ENCODE measurements at regions not wholly inside any gene's neighbourhood (a gene's known extent, or its start where the extent isn't known, plus 50 kb on each side); places are given as distances from the start of the nearest gene placed in this dataset.
"Not testable (repeated sequence)": the region's sequence is repeated elsewhere in the genome, so short reads cannot be mapped to it uniquely, and the experiment has no call there.

GRCh38 chr2:194367390-194367789 is 1289.6 kb upstream of the SLC39A10 start:
- not testable (repeated sequence) for H3K79me2 ChIP-seq (ENCODE audit: control insufficient read depth, insufficient read depth, low read length, poor library complexity); H2BK5ac ChIP-seq (ENCODE audit: low read depth, low read length, poor library complexity); H3K4me2 ChIP-seq (ENCODE audit: low read length); H4K91ac ChIP-seq (ENCODE audit: low read depth, low read length); H3K14ac ChIP-seq (ENCODE audit: low read length); H2AK5ac ChIP-seq (ENCODE audit: low read length); DNase-seq; H3K27me3 ChIP-seq (ENCODE audit: insufficient read depth, low read length); H2AFZ ChIP-seq (ENCODE audit: insufficient read depth, low read length, poor library complexity); H3K27ac ChIP-seq (ENCODE audit: low read depth, low read length); H3K79me1 ChIP-seq (ENCODE audit: low read length); H3K23ac ChIP-seq (ENCODE audit: low read length); H3K36me3 ChIP-seq (ENCODE audit: control insufficient read depth in 1 of 2, insufficient read depth in 2 of 2, low read length in 2 of 2); H3K4me3 ChIP-seq (ENCODE audit: low read depth, low read length); H3K4me1 ChIP-seq (ENCODE audit: control insufficient read depth in 1 of 2, insufficient read depth in 2 of 2, low read length in 2 of 2); H2BK12ac ChIP-seq (ENCODE audit: low read length); H4K12ac ChIP-seq (ENCODE audit: low read depth, low read length); H3K9me3 ChIP-seq (ENCODE audit: insufficient read depth, low read depth, low read length); H3K4ac ChIP-seq (ENCODE audit: low read depth, low read length); H4K8ac ChIP-seq (ENCODE audit: low read depth, low read length); H3K9ac ChIP-seq (ENCODE audit: low read length); H3K18ac ChIP-seq (ENCODE audit: low read length); H2BK120ac ChIP-seq (ENCODE audit: insufficient read depth, low read length, poor library complexity)
- no CpG with 5 or more reads among the region's 3 CpGs for WGBS (ENCODE audit: extremely low coverage, insufficient coverage, insufficient read length)

GRCh38 chr2:194363878-194364277 is 1293.1 kb upstream of the SLC39A10 start:
- no peak overlapping the region for H3K4me2 ChIP-seq (ENCODE audit: low read length)
- no peak overlapping the region for H3K23ac ChIP-seq (ENCODE audit: low read length)
- H3K4me3 ChIP-seq (ENCODE audit: low read depth, low read length): no peak overlapping the region
- no peak overlapping the region for H4K91ac ChIP-seq (ENCODE audit: low read depth, low read length)
- WGBS (ENCODE audit: extremely low coverage, insufficient coverage, insufficient read length): no CpG with 5 or more reads among the region's 2 CpGs
- no peak overlapping the region for H3K14ac ChIP-seq (ENCODE audit: low read length)
- H3K4me1 ChIP-seq (ENCODE audit: control insufficient read depth in 1 of 2, insufficient read depth in 2 of 2, low read length in 2 of 2): no peaks in the 10 kb centered on the region
- H3K27me3 ChIP-seq (ENCODE audit: insufficient read depth, low read length): no peaks in the 10 kb centered on the region
- no peak overlapping the region for H3K27ac ChIP-seq (ENCODE audit: low read depth, low read length)
- H2AK5ac ChIP-seq (ENCODE audit: low read length): no peak overlapping the region
- no peaks in the 10 kb centered on the region for H3K79me1 ChIP-seq (ENCODE audit: low read length)
- H2BK120ac ChIP-seq (ENCODE audit: insufficient read depth, low read length, poor library complexity): no peak overlapping the region
- H2BK5ac ChIP-seq (ENCODE audit: low read depth, low read length, poor library complexity): no peak overlapping the region
- no peak overlapping the region for H3K18ac ChIP-seq (ENCODE audit: low read length)
- no peaks in the 10 kb centered on the region for H3K9me3 ChIP-seq (ENCODE audit: insufficient read depth, low read depth, low read length)
- H2AFZ ChIP-seq (ENCODE audit: insufficient read depth, low read length, poor library complexity): no peak overlapping the region
- H3K36me3 ChIP-seq (ENCODE audit: control insufficient read depth in 1 of 2, insufficient read depth in 2 of 2, low read length in 2 of 2): no peaks in the 10 kb centered on the region
- no peak overlapping the region for H4K12ac ChIP-seq (ENCODE audit: low read depth, low read length)
- no peak overlapping the region for H2BK12ac ChIP-seq (ENCODE audit: low read length)
- H4K8ac ChIP-seq (ENCODE audit: low read depth, low read length): no peak overlapping the region
- no peak overlapping the region for H3K9ac ChIP-seq (ENCODE audit: low read length)
- H3K79me2 ChIP-seq (ENCODE audit: control insufficient read depth, insufficient read depth, low read length, poor library complexity): no peaks in the 10 kb centered on the region
- H3K4ac ChIP-seq (ENCODE audit: low read depth, low read length): no peak overlapping the region
- DNase-seq: no peak

- H3K4me3 ChIP-seq (ENCODE audit: low read depth, low read length): no peak overlapping the region
- no peak overlapping the region for H3K18ac ChIP-seq (ENCODE audit: low read length)
- H2BK12ac ChIP-seq (ENCODE audit: low read length): no peak overlapping the region
- no peak overlapping the region for H2BK5ac ChIP-seq (ENCODE audit: low read depth, low read length, poor library complexity)
- H3K27me3 ChIP-seq (ENCODE audit: insufficient read depth, low read length): no peaks in the 10 kb centered on the region
- no peaks in the 10 kb centered on the region for H3K79me1 ChIP-seq (ENCODE audit: low read length)
- H3K27ac ChIP-seq (ENCODE audit: low read depth, low read length): no peak overlapping the region
- no peaks in the 10 kb centered on the region for H3K36me3 ChIP-seq (ENCODE audit: control insufficient read depth in 1 of 2, insufficient read depth in 2 of 2, low read length in 2 of 2)
- H2AK5ac ChIP-seq (ENCODE audit: low read length): no peak overlapping the region
- DNase-seq: no peak
- no peak overlapping the region for H3K9ac ChIP-seq (ENCODE audit: low read length)
- H4K12ac ChIP-seq (ENCODE audit: low read depth, low read length): no peak overlapping the region
- H3K9me3 ChIP-seq (ENCODE audit: insufficient read depth, low read depth, low read length): no peaks in the 10 kb centered on the region
- no peak overlapping the region for H4K8ac ChIP-seq (ENCODE audit: low read depth, low read length)
- no peak overlapping the region for H3K4ac ChIP-seq (ENCODE audit: low read depth, low read length)
- H3K14ac ChIP-seq (ENCODE audit: low read length): no peak overlapping the region
- H2AFZ ChIP-seq (ENCODE audit: insufficient read depth, low read length, poor library complexity): no peak overlapping the region
- H4K91ac ChIP-seq (ENCODE audit: low read depth, low read length): no peak overlapping the region
- H3K79me2 ChIP-seq (ENCODE audit: control insufficient read depth, insufficient read depth, low read length, poor library complexity): no peaks in the 10 kb centered on the region
- H2BK120ac ChIP-seq (ENCODE audit: insufficient read depth, low read length, poor library complexity): no peak overlapping the region
- H3K4me2 ChIP-seq (ENCODE audit: low read length): no peak overlapping the region
- no peak overlapping the region for H3K23ac ChIP-seq (ENCODE audit: low read length)
- no peaks in the 10 kb centered on the region for H3K4me1 ChIP-seq (ENCODE audit: control insufficient read depth in 1 of 2, insufficient read depth in 2 of 2, low read length in 2 of 2)
Observed at GRCh38 chr2:194363295-194363694, 1293.7 kb upstream of the SLC39A10 start.

GRCh38 chr2:194352505-194352904 is 1304.5 kb upstream of the SLC39A10 start:
- no peak overlapping the region for H4K8ac ChIP-seq (ENCODE audit: low read depth, low read length)
- no peak overlapping the region for H2BK120ac ChIP-seq (ENCODE audit: insufficient read depth, low read length, poor library complexity)
- H3K79me1 ChIP-seq (ENCODE audit: low read length): no peaks in the 10 kb centered on the region
- H3K36me3 ChIP-seq (ENCODE audit: control insufficient read depth in 1 of 2, insufficient read depth in 2 of 2, low read length in 2 of 2): no peaks in the 10 kb centered on the region
- H3K4ac ChIP-seq (ENCODE audit: low read depth, low read length): no peak overlapping the region
- no peak overlapping the region for H3K9ac ChIP-seq (ENCODE audit: low read length)
- no peak overlapping the region for H3K23ac ChIP-seq (ENCODE audit: low read length)
- H2BK12ac ChIP-seq (ENCODE audit: low read length): no peak overlapping the region
- no peaks in the 10 kb centered on the region for H3K79me2 ChIP-seq (ENCODE audit: control insufficient read depth, insufficient read depth, low read length, poor library complexity)
- H3K4me2 ChIP-seq (ENCODE audit: low read length): no peak overlapping the region
- no CpG with 5 or more reads among the region's 1 CpG for WGBS (ENCODE audit: extremely low coverage, insufficient coverage, insufficient read length)
- DNase-seq: no peak
- H2AFZ ChIP-seq (ENCODE audit: insufficient read depth, low read length, poor library complexity): no peak overlapping the region
- no peak overlapping the region for H2AK5ac ChIP-seq (ENCODE audit: low read length)
- no peak overlapping the region for H4K12ac ChIP-seq (ENCODE audit: low read depth, low read length)
- no peak overlapping the region for H3K27ac ChIP-seq (ENCODE audit: low read depth, low read length)
- H3K4me1 ChIP-seq (ENCODE audit: control insufficient read depth in 1 of 2, insufficient read depth in 2 of 2, low read length in 2 of 2): no peaks in the 10 kb centered on the region
- H3K9me3 ChIP-seq (ENCODE audit: insufficient read depth, low read depth, low read length): no peaks in the 10 kb centered on the region
- no peaks in the 10 kb centered on the region for H3K27me3 ChIP-seq (ENCODE audit: insufficient read depth, low read length)
- no peak overlapping the region for H2BK5ac ChIP-seq (ENCODE audit: low read depth, low read length, poor library complexity)
- no peak overlapping the region for H4K91ac ChIP-seq (ENCODE audit: low read depth, low read length)
- H3K14ac ChIP-seq (ENCODE audit: low read length): no peak overlapping the region
- no peak overlapping the region for H3K18ac ChIP-seq (ENCODE audit: low read length)
- H3K4me3 ChIP-seq (ENCODE audit: low read depth, low read length): no peak overlapping the region

GRCh38 chr2:194346193-194346592 is 1310.8 kb upstream of the SLC39A10 start:
- H3K9ac ChIP-seq (ENCODE audit: low read length): no peak overlapping the region
- no peak overlapping the region for H3K4me2 ChIP-seq (ENCODE audit: low read length)
- H3K4me1 ChIP-seq (ENCODE audit: control insufficient read depth in 1 of 2, insufficient read depth in 2 of 2, low read length in 2 of 2): no peaks in the 10 kb centered on the region
- H3K36me3 ChIP-seq (ENCODE audit: control insufficient read depth in 1 of 2, insufficient read depth in 2 of 2, low read length in 2 of 2): no peaks in the 10 kb centered on the region
- H2AK5ac ChIP-seq (ENCODE audit: low read length): no peak overlapping the region
- no peaks in the 10 kb centered on the region for H3K9me3 ChIP-seq (ENCODE audit: insufficient read depth, low read depth, low read length)
- no peak overlapping the region for H2BK5ac ChIP-seq (ENCODE audit: low read depth, low read length, poor library complexity)
- no peak overlapping the region for H3K4me3 ChIP-seq (ENCODE audit: low read depth, low read length)
- H4K91ac ChIP-seq (ENCODE audit: low read depth, low read length): no peak overlapping the region
- H3K79me2 ChIP-seq (ENCODE audit: control insufficient read depth, insufficient read depth, low read length, poor library complexity): no peaks in the 10 kb centered on the region
- H2BK120ac ChIP-seq (ENCODE audit: insufficient read depth, low read length, poor library complexity): no peak overlapping the region
- H3K27me3 ChIP-seq (ENCODE audit: insufficient read depth, low read length): no peaks in the 10 kb centered on the region
- no peaks in the 10 kb centered on the region for H3K79me1 ChIP-seq (ENCODE audit: low read length)
- no peak overlapping the region for H2BK12ac ChIP-seq (ENCODE audit: low read length)
- no peak overlapping the region for H4K12ac ChIP-seq (ENCODE audit: low read depth, low read length)
- no peak overlapping the region for H2AFZ ChIP-seq (ENCODE audit: insufficient read depth, low read length, poor library complexity)
- no peak overlapping the region for H3K23ac ChIP-seq (ENCODE audit: low read length)
- WGBS (ENCODE audit: extremely low coverage, insufficient coverage, insufficient read length): no CpG with 5 or more reads among the region's 1 CpG
- no peak for DNase-seq
- H3K18ac ChIP-seq (ENCODE audit: low read length): no peak overlapping the region
- no peak overlapping the region for H3K27ac ChIP-seq (ENCODE audit: low read depth, low read length)
- H3K14ac ChIP-seq (ENCODE audit: low read length): no peak overlapping the region
- no peak overlapping the region for H3K4ac ChIP-seq (ENCODE audit: low read depth, low read length)
- H4K8ac ChIP-seq (ENCODE audit: low read depth, low read length): no peak overlapping the region

All from trophoblast cell (in vitro differentiated cells and primary cell).